Nephron progenitor cell (in vitro differentiated cells): ENCODE measurements at regions not wholly inside any gene's neighbourhood (a gene's known extent, or its start where the extent isn't known, plus 50 kb on each side); places are given as distances from the start of the nearest gene placed in this dataset.

Experiments used
- DNase-seq: peaks from one replicate; pipeline ENCODE4 v3.0.0; 2021
- H3K27ac Mint-ChIP-seq: 2 replicates; pipeline ENCODE4 v1.8.0; 2021; ENCODE audit warnings: mild to moderate bottlenecking, moderate library complexity, mixed read lengths
- H3K27me3 Mint-ChIP-seq: 2 replicates; pipeline ENCODE4 v1.8.0; 2021; ENCODE audit warnings: mild to moderate bottlenecking, low read depth, mixed read lengths; ENCODE audit not compliant: poor library complexity
- H3K36me3 Mint-ChIP-seq: 2 replicates; pipeline ENCODE4 v1.8.0; 2021; ENCODE audit warnings: low read depth, mixed read lengths
- H3K4me1 Mint-ChIP-seq: 2 replicates; pipeline ENCODE4 v1.8.0; 2021; ENCODE audit warnings: mixed read lengths
- H3K4me3 Mint-ChIP-seq: 2 replicates; pipeline ENCODE4 v1.8.0; 2021; ENCODE audit warnings: mild to moderate bottlenecking, moderate library complexity, mixed read lengths
- H3K9me3 Mint-ChIP-seq: 2 replicates; pipeline ENCODE4 v1.8.0; 2021; ENCODE audit warnings: mild to moderate bottlenecking, moderate library complexity, mixed read lengths
- TF ChIP-seq, protein P1 (sequence below): fragments of 200-600 bp; sonication (generic); IDR thresholded peaks from 2 replicates; pipeline ENCODE4 v1.5.0; 2021; ENCODE audit warnings: antibody characterized with exemption

DNA sequence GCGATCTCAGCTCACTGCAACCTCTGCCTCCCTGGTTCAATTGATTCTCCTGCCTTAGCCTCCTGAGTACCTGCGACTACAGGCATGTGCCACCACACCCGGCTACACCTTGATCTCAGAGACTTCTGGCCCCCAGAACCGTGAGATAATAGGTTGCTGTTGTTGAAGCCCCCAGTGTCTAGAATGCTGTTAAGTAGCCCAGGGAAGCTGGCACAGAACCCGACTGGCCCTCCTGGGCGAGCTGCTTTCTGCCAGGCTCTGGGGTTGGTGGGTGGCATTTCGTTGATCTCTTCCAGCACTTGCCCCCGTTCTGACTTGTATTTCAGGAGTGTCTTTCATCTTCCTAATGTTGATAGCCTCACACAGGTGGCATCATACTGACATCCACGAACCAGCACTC is 807.1 kb downstream of the CDH9 start:
- no peaks in the 10 kb centered on the region for H3K27me3 Mint-ChIP-seq
- peaks cover 51% of the 10 kb centered on the region for H3K9me3 Mint-ChIP-seq
- no peak overlapping the region for H3K27ac Mint-ChIP-seq
- TF ChIP-seq, protein P1, sequence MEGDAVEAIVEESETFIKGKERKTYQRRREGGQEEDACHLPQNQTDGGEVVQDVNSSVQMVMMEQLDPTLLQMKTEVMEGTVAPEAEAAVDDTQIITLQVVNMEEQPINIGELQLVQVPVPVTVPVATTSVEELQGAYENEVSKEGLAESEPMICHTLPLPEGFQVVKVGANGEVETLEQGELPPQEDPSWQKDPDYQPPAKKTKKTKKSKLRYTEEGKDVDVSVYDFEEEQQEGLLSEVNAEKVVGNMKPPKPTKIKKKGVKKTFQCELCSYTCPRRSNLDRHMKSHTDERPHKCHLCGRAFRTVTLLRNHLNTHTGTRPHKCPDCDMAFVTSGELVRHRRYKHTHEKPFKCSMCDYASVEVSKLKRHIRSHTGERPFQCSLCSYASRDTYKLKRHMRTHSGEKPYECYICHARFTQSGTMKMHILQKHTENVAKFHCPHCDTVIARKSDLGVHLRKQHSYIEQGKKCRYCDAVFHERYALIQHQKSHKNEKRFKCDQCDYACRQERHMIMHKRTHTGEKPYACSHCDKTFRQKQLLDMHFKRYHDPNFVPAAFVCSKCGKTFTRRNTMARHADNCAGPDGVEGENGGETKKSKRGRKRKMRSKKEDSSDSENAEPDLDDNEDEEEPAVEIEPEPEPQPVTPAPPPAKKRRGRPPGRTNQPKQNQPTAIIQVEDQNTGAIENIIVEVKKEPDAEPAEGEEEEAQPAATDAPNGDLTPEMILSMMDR: no peak
- no peak overlapping the region for H3K4me3 Mint-ChIP-seq
- no peak for DNase-seq
- H3K36me3 Mint-ChIP-seq: peaks cover 4% of the 10 kb centered on the region
- H3K4me1 Mint-ChIP-seq: no peaks in the 10 kb centered on the region

DNA sequence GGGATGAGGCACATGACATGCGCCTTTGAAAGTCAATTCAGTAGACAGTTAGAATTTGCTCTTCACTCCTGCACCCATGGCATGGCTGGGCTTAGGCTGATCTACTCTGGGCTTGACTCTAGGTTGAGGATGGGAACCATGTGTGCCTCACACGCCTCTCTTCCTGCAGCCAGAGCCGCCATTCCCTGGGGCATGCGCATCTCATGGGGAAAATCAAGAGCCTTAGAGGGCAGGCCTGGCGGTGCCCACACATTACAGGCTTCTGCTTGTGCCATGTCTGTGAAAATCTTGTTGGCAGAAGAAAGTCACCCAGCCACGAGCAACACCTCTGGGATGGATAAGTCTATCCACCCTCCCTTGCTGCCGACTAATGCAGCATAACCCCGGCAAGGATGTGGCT is 808.5 kb downstream of the CDH9 start:
- Mint-ChIP-seq H3K27me3 (peaks cover 2% of the 10 kb centered on the region), H3K27ac (no peak overlapping the region), H3K4me3 (no peak overlapping the region), H3K4me1 (no peaks in the 10 kb centered on the region), H3K9me3 (peaks cover 63% of the 10 kb centered on the region), H3K36me3 (peaks cover 9% of the 10 kb centered on the region)
- TF ChIP-seq, protein P1: no peak
- DNase-seq: no peak

DNA sequence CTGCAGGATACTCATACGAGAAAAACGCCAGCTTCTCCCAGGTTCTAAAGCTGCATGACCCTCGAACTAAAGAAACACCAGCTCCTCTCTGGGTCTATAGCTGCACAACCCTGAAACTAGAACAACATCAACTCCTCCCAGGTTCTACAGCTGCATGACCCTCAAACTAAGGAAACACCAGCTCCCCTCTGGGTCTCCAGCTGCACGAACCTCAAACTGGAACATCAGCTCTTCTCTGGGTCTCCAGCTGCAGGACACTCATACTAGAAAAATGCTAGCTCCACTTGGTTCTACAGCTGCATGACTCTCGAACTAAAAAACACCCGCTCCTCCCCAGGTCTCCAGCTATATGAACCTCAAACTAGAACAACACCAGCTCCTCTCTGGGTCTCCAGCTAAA is 811.1 kb downstream of the CDH9 start:
- Mint-ChIP-seq H3K27me3 (peaks cover 7% of the 10 kb centered on the region), H3K36me3 (peaks cover 9% of the 10 kb centered on the region), H3K4me3 (no peak overlapping the region), H3K27ac (no peak overlapping the region), H3K4me1 (no peaks in the 10 kb centered on the region), H3K9me3 (peaks cover 60% of the 10 kb centered on the region)
- TF ChIP-seq, protein P1: no peak
- no peak for DNase-seq

DNA sequence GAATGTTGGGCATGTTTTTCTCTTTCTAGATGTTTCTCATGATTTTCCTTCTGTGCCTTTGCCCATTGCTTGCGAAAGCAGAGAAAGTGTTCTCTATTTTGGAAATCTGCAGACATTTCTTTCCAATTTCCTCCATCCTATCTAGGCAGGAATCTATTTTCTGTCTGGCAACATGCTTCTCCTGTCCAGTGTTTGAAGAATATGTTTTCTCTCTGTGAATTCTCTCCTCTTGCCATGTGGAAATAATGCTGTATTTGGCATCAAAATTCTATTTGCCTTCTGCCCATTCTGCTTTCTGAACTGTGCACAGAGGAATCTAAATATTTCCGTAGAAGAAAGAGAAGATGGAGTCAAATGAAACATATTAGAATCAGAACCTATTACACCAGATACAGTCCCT is 833.3 kb downstream of the CDH9 start:
- no peaks in the 10 kb centered on the region for H3K9me3 Mint-ChIP-seq
- no peaks in the 10 kb centered on the region for H3K36me3 Mint-ChIP-seq

DNA sequence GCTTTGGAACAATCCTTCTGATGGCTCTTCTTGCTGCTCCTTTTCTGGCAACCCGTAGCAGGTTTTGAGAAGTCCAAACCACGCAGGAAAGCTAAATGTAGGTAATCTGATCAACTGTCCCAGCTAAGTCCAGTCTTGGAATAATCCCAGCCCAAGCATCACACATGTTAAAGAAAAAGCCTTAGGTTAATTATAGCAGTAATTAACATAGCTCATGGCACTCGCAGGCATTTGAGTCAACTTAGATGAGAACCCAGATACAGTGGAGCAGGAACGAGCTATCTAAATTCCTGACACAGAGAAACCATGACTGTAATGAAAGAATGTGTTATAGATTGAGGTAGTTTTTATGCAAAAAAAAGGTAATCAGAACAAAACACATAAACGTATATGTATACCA is 844.8 kb downstream of the CDH9 start:
- TF ChIP-seq, protein P1: no peak
- DNase-seq: no peak
- Mint-ChIP-seq H3K4me1 (peaks cover 12% of the 10 kb centered on the region), H3K27ac (no peak overlapping the region), H3K27me3 (no peaks in the 10 kb centered on the region), H3K9me3 (no peaks in the 10 kb centered on the region), H3K4me3 (no peak overlapping the region), H3K36me3 (no peaks in the 10 kb centered on the region)

More for the DNA sequence above, 833.3 kb downstream of the CDH9 start:
- H3K4me1 Mint-ChIP-seq: no peaks in the 10 kb centered on the region
- no peaks in the 10 kb centered on the region for H3K27me3 Mint-ChIP-seq
- TF ChIP-seq, protein P1: no peak
- no peak overlapping the region for H3K4me3 Mint-ChIP-seq
- H3K27ac Mint-ChIP-seq: no peak overlapping the region
- DNase-seq: no peak

DNA sequence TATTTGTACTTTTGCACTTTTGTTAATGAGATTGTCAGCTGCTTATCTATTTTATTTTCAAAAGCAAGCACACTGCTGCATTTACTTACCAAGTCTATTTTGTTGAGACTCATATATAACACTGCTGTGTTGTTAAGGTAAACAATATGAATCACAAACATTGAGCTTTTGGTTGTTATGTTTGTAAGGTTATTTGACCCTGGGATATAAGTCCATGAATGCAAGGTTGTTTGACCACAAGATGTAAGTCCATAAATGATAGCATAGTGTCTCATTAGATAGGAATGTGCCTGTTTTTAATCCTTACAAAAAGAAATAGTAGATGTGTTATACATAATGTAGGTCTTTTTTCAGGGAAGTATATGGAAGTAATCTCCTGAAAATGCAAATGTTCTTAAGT is 845.9 kb downstream of the CDH9 start:
- H3K27ac Mint-ChIP-seq: no peak overlapping the region
- H3K36me3 Mint-ChIP-seq: no peaks in the 10 kb centered on the region
- no peaks in the 10 kb centered on the region for H3K9me3 Mint-ChIP-seq
- H3K27me3 Mint-ChIP-seq: no peaks in the 10 kb centered on the region
- no peak overlapping the region for H3K4me3 Mint-ChIP-seq
- no peak for DNase-seq
- peaks cover 12% of the 10 kb centered on the region for H3K4me1 Mint-ChIP-seq
- TF ChIP-seq, protein P1: no peak
